Activated CD8-positive, alpha-beta T cell treated with anti-CD3 and anti-CD28 coated beads for 36 hours (primary cell): ENCODE measurements at regions not wholly inside any gene's neighbourhood (a gene's known extent, or its start where the extent isn't known, plus 50 kb on each side); places are given as distances from the start of the nearest gene placed in this dataset.

ENCODE experiments used
- ATAC-seq: fragments of 200-7000 bp; cut with Tn5 transposase; one replicate; pipeline ENCODE4 v1.10.0; 2021; ENCODE audit warnings: mild to moderate bottlenecking, moderate library complexity
- CTCF ChIA-PET: fragments of 350-600 bp; sonication (Branson Sonifier 250); formaldehyde crosslinking; loops from one replicate; lab custom pipeline; 2021; ENCODE audit warnings: antibody characterized with exemption; lab: Charles Lee
- POLR2A ChIA-PET: fragments of 350-600 bp; sonication (Branson Sonifier 250); formaldehyde crosslinking; loops from one replicate; lab custom pipeline; 2021; ENCODE audit warnings: antibody characterized with exemption; lab: Charles Lee
- DNase-seq: peaks from one replicate; pipeline ENCODE4 v3.0.0-alpha.2; 2020
- H3K27ac Mint-ChIP-seq: one replicate; pipeline ENCODE4 v1.8.0; 2021; ENCODE audit warnings: mild to moderate bottlenecking, mixed read lengths
- H3K27me3 Mint-ChIP-seq: one replicate; pipeline ENCODE4 v1.8.0; 2021; ENCODE audit warnings: mixed read lengths
- H3K36me3 Mint-ChIP-seq: one replicate; pipeline ENCODE4 v1.8.0; 2021; ENCODE audit warnings: low read depth, mixed read lengths
- H3K4me1 Mint-ChIP-seq: one replicate; pipeline ENCODE4 v1.8.0; 2021; ENCODE audit warnings: low read depth, mixed read lengths
- H3K4me3 Mint-ChIP-seq: one replicate; pipeline ENCODE4 v1.8.0; 2021; ENCODE audit warnings: mild to moderate bottlenecking, moderate library complexity, mixed read lengths
- H3K9me3 Mint-ChIP-seq: one replicate; pipeline ENCODE4 v1.8.0; 2021; ENCODE audit warnings: mixed read lengths
- CTCF ChIP-seq: fragments of 200-600 bp; IDR thresholded peaks from one replicate; pipeline ENCODE4 v1.8.0; 2022; ENCODE audit warnings: antibody characterized with exemption, mild to moderate bottlenecking
- intact Hi-C: fragments of 100-400 bp; cut with micrococcal nuclease; formaldehyde crosslinking; loops from one replicate; pipeline ENCODE4 v1.10.0; 2022

- Mint-ChIP-seq H3K27me3 (peaks cover 2% of the 10 kb centered on the region), H3K9me3 (no peaks in the 10 kb centered on the region), H3K27ac (no peak overlapping the region), H3K4me3 (no peak overlapping the region), H3K36me3 (no peaks in the 10 kb centered on the region), H3K4me1 (no peaks in the 10 kb centered on the region)
- no peak for TF ChIP-seq CTCF
- DNase-seq: no peak
- ATAC-seq: no peak
- intact Hi-C loops: no loop called here
- ChIA-PET POLR2A (no interaction called here), CTCF (no interaction called here)
These were observed 189.9 kb upstream of the AJAP1 start for GRCh38 chr1:4464478-4464877.

- Mint-ChIP-seq H3K27ac (no peak overlapping the region), H3K27me3 (peaks cover 2% of the 10 kb centered on the region), H3K4me1 (no peaks in the 10 kb centered on the region), H3K9me3 (no peaks in the 10 kb centered on the region), H3K4me3 (no peak overlapping the region), H3K36me3 (no peaks in the 10 kb centered on the region)
- no peak for TF ChIP-seq CTCF
- intact Hi-C loops: no loop called here
- ChIA-PET CTCF (no interaction called here), POLR2A (no interaction called here)
- DNase-seq (no peak), ATAC-seq (no peak)
These were observed 187.2 kb upstream of the AJAP1 start for GRCh38 chr1:4467241-4467640.

GRCh38 chr1:4468386-4468785 is 186.0 kb upstream of the AJAP1 start:
- Mint-ChIP-seq H3K4me3 (no peak overlapping the region), H3K36me3 (no peaks in the 10 kb centered on the region), H3K4me1 (no peaks in the 10 kb centered on the region), H3K27ac (no peak overlapping the region), H3K9me3 (no peaks in the 10 kb centered on the region), H3K27me3 (peaks cover 2% of the 10 kb centered on the region)
- no peak for DNase-seq
- ChIA-PET CTCF (no interaction called here), POLR2A (no interaction called here)
- no peak for ATAC-seq
- intact Hi-C loops: no loop called here
- no peak for TF ChIP-seq CTCF

- no peaks in the 10 kb centered on the region for H3K9me3 Mint-ChIP-seq
- no peaks in the 10 kb centered on the region for H3K36me3 Mint-ChIP-seq
- intact Hi-C loops: no loop called here
- no peak overlapping the region for H3K4me3 Mint-ChIP-seq
- no peak for TF ChIP-seq CTCF
- no peak for ATAC-seq
- DNase-seq: no peak
- no peak overlapping the region for H3K27ac Mint-ChIP-seq
- H3K4me1 Mint-ChIP-seq: no peaks in the 10 kb centered on the region
- ChIA-PET POLR2A (no interaction called here), CTCF (no interaction called here)
- peaks cover 4% of the 10 kb centered on the region for H3K27me3 Mint-ChIP-seq
These were observed 185.4 kb upstream of the AJAP1 start for GRCh38 chr1:4468804-4469514.

GRCh38 chr1:4476394-4476793 is 178.0 kb upstream of the AJAP1 start:
- Mint-ChIP-seq H3K36me3 (no peaks in the 10 kb centered on the region), H3K27me3 (peaks cover 2% of the 10 kb centered on the region), H3K27ac (no peak overlapping the region), H3K9me3 (peaks cover 6% of the 10 kb centered on the region), H3K4me1 (no peaks in the 10 kb centered on the region), H3K4me3 (no peak overlapping the region)
- no peak for TF ChIP-seq CTCF
- CTCF ChIA-PET: interaction anchor here (1.3 kb wide), 1 partner anchor 9 kb away, joined by 3 read pairs; no protein-coding TSS in a partner anchor
- no peak for ATAC-seq
- POLR2A ChIA-PET: no interaction called here
- intact Hi-C loops: no loop called here
- no peak for DNase-seq
